ENCODE measurements at regions not wholly inside any gene's neighbourhood (a gene's known extent, or its start where the extent isn't known, plus 50 kb on each side); places are given as distances from the start of the nearest gene placed in this dataset.

- H3K4me1 ChIP-seq (ENCODE audit: insufficient read depth, poor library complexity, severe bottlenecking) = peaks cover 7% of the 10 kb centered on the region
- no peak for TF ChIP-seq CTCF (IDR thresholded peaks at IDR 0.05; ENCODE audit: poor library complexity, severe bottlenecking)
- H3K27ac ChIP-seq (ENCODE audit: poor library complexity, severe bottlenecking) = no peak overlapping the region
- no peaks in the 10 kb centered on the region for H3K27me3 ChIP-seq (ENCODE audit: insufficient read depth, poor library complexity, severe bottlenecking)
- peaks cover 15% of the 10 kb centered on the region for H3K9me3 ChIP-seq (ENCODE audit: severe bottlenecking)
- no peak for ATAC-seq (ENCODE audit: low read depth)
- H3K36me3 ChIP-seq (ENCODE audit: low read depth) = no peaks in the 10 kb centered on the region
- H3K4me3 ChIP-seq (ENCODE audit: severe bottlenecking) = no peak overlapping the region
- DNase-seq (ENCODE audit: low spot score) = no peak
These were observed 613.9 kb downstream of the TNS3 start for GRCh38 chr7:46968003-46968402.

GRCh38 chr7:46963719-46964118 is 618.2 kb downstream of the TNS3 start:
- Histone ChIP-seq H3K36me3 (ENCODE audit: low read depth) (no peaks in the 10 kb centered on the region), H3K9me3 (ENCODE audit: severe bottlenecking) (peaks cover 15% of the 10 kb centered on the region), H3K27me3 (ENCODE audit: insufficient read depth, poor library complexity, severe bottlenecking) (no peaks in the 10 kb centered on the region), H3K4me3 (ENCODE audit: severe bottlenecking) (no peak overlapping the region), H3K27ac (ENCODE audit: poor library complexity, severe bottlenecking) (no peak overlapping the region), H3K4me1 (ENCODE audit: insufficient read depth, poor library complexity, severe bottlenecking) (no peaks in the 10 kb centered on the region)
- no peak for DNase-seq (ENCODE audit: low spot score)
- ATAC-seq (ENCODE audit: low read depth) = no peak
- TF ChIP-seq CTCF (IDR thresholded peaks at IDR 0.05; ENCODE audit: poor library complexity, severe bottlenecking) = no peak

DNA sequence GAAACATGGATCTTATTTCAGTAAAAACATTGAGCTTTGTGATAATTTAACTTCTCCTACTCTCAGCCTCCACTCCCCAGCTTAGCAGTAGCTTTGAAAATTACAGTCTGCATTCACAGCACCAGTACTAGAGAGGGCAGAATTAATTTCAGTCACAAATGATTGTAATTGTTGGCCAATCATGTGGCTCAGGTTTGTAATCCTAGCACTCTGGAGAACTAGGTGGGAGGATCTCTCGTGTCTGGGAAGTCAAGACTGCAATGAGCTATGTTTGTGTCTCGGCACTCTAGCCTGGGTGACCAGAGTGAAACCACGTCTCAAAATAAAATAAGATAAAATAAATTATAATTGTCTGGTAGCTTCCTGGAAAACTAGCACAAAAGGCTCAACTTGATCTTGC is 620.9 kb downstream of the TNS3 start:
- ATAC-seq (ENCODE audit: low read depth) (no peak), DNase-seq (ENCODE audit: low spot score) (no peak)
- no peak overlapping the region for H3K4me3 ChIP-seq (ENCODE audit: severe bottlenecking)
- peaks cover 12% of the 10 kb centered on the region for H3K9me3 ChIP-seq (ENCODE audit: severe bottlenecking)
- H3K4me1 ChIP-seq (ENCODE audit: insufficient read depth, poor library complexity, severe bottlenecking) = no peaks in the 10 kb centered on the region
- H3K27me3 ChIP-seq (ENCODE audit: insufficient read depth, poor library complexity, severe bottlenecking) = no peaks in the 10 kb centered on the region
- no peaks in the 10 kb centered on the region for H3K36me3 ChIP-seq (ENCODE audit: low read depth)
- H3K27ac ChIP-seq (ENCODE audit: poor library complexity, severe bottlenecking) = no peak overlapping the region
- TF ChIP-seq CTCF (IDR thresholded peaks at IDR 0.05; ENCODE audit: poor library complexity, severe bottlenecking) = no peak

GRCh38 chr7:46957195-46957594 is 624.7 kb downstream of the TNS3 start:
- no peaks in the 10 kb centered on the region for H3K27me3 ChIP-seq (ENCODE audit: insufficient read depth, poor library complexity, severe bottlenecking)
- ATAC-seq (ENCODE audit: low read depth) = no peak
- H3K4me3 ChIP-seq (ENCODE audit: severe bottlenecking) = no peak overlapping the region
- H3K4me1 ChIP-seq (ENCODE audit: insufficient read depth, poor library complexity, severe bottlenecking) = no peaks in the 10 kb centered on the region
- TF ChIP-seq CTCF (IDR thresholded peaks at IDR 0.05; ENCODE audit: poor library complexity, severe bottlenecking) = no peak
- no peaks in the 10 kb centered on the region for H3K9me3 ChIP-seq (ENCODE audit: severe bottlenecking)
- H3K27ac ChIP-seq (ENCODE audit: poor library complexity, severe bottlenecking) = no peak overlapping the region
- H3K36me3 ChIP-seq (ENCODE audit: low read depth) = no peaks in the 10 kb centered on the region
- DNase-seq (ENCODE audit: low spot score) = no peak

DNA sequence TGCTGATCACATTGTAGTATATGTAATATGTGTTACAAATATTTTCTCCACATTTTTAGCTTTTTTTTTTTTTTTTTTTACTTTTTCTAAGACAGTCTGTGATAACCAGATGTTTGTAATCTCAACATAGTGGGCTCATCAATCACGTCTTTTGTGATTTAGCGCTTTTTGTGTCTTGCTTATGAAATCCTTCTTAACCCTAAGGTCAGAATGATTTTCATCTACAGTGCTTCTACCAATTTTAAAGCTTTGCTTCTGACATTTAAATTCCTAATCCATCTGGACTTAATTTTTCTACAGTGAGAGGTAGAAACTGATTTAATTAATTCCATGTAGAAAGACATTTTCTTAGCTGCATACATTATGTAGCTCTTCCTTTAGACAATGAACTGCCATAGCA is 626.4 kb downstream of the TNS3 start:
- ATAC-seq (ENCODE audit: low read depth) (no peak), DNase-seq (ENCODE audit: low spot score) (no peak)
- Histone ChIP-seq H3K27ac (ENCODE audit: poor library complexity, severe bottlenecking) (no peak overlapping the region), H3K27me3 (ENCODE audit: insufficient read depth, poor library complexity, severe bottlenecking) (no peaks in the 10 kb centered on the region), H3K4me3 (ENCODE audit: severe bottlenecking) (no peak overlapping the region), H3K9me3 (ENCODE audit: severe bottlenecking) (no peaks in the 10 kb centered on the region), H3K4me1 (ENCODE audit: insufficient read depth, poor library complexity, severe bottlenecking) (no peaks in the 10 kb centered on the region), H3K36me3 (ENCODE audit: low read depth) (no peaks in the 10 kb centered on the region)
- no peak for TF ChIP-seq CTCF (IDR thresholded peaks at IDR 0.05; ENCODE audit: poor library complexity, severe bottlenecking)
